ENCODE measurements at regions not wholly inside any gene's neighbourhood (a gene's known extent, or its start where the extent isn't known, plus 50 kb on each side); places are given as distances from the start of the nearest gene placed in this dataset.

GRCh38 chr2:38192976-38193375 is 117.0 kb upstream of the CYP1B1 start:
- intact Hi-C loops (cut with micrococcal nuclease), result no loop called here
- H3K27ac Mint-ChIP-seq, result no peak overlapping the region
- no peak overlapping the region for H3K4me3 Mint-ChIP-seq
- no peak for DNase-seq
- no peaks in the 10 kb centered on the region for H3K36me3 Mint-ChIP-seq (ENCODE audit: low read depth)
- peaks cover 13% of the 10 kb centered on the region for H3K9me3 Mint-ChIP-seq
- peaks cover 1% of the 10 kb centered on the region for H3K27me3 Mint-ChIP-seq
- H3K4me1 Mint-ChIP-seq, result peaks cover 13% of the 10 kb centered on the region

DNA sequence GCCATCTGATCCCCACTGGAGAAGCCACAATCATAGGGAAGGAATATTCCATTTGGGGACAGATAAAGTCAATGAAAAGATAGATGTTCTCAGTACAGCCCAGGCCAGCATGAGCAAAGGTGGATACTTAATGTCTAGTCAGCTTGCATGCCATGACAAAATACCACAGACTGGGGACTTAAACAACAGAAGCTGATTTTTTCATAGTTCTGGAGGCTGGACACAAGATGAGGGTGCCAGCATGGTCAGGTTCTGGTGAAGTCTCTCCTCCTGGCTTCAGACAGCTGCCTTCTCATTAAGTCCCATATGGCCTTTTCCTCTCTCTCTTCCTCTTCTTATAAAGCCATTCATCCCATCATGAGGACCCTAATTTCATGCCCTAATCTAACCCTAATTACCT is 116.1 kb upstream of the CYP1B1 start:
- no peak overlapping the region for H3K27ac Mint-ChIP-seq
- no peaks in the 10 kb centered on the region for H3K36me3 Mint-ChIP-seq (ENCODE audit: low read depth)

GRCh38 chr2:38191516-38191915 is 115.6 kb upstream of the CYP1B1 start:
- Mint-ChIP-seq H3K27ac (no peak overlapping the region), H3K4me1 (peaks cover 13% of the 10 kb centered on the region), H3K4me3 (no peak overlapping the region), H3K9me3 (peaks cover 13% of the 10 kb centered on the region), H3K36me3 (ENCODE audit: low read depth) (no peaks in the 10 kb centered on the region), H3K27me3 (peaks cover 6% of the 10 kb centered on the region)
- intact Hi-C loops (cut with micrococcal nuclease), result no loop called here
- DNase-seq, result no peak

More for the DNA sequence above, 116.1 kb upstream of the CYP1B1 start:
- H3K9me3 Mint-ChIP-seq, result peaks cover 13% of the 10 kb centered on the region
- peaks cover 13% of the 10 kb centered on the region for H3K4me1 Mint-ChIP-seq
- intact Hi-C loops (cut with micrococcal nuclease), result no loop called here
- DNase-seq, result no peak
- H3K4me3 Mint-ChIP-seq, result no peak overlapping the region
- H3K27me3 Mint-ChIP-seq, result peaks cover 4% of the 10 kb centered on the region

GRCh38 chr2:38190542-38191218 is 114.7 kb upstream of the CYP1B1 start:
- intact Hi-C loops (cut with micrococcal nuclease), result no loop called here
- Mint-ChIP-seq H3K36me3 (ENCODE audit: low read depth) (no peaks in the 10 kb centered on the region), H3K27me3 (peaks cover 9% of the 10 kb centered on the region), H3K4me3 (peak overlapping the region; percentile 1), H3K4me1 (peaks cover 17% of the 10 kb centered on the region), H3K27ac (no peak overlapping the region), H3K9me3 (peaks cover 17% of the 10 kb centered on the region)
- no peak for DNase-seq

DNA sequence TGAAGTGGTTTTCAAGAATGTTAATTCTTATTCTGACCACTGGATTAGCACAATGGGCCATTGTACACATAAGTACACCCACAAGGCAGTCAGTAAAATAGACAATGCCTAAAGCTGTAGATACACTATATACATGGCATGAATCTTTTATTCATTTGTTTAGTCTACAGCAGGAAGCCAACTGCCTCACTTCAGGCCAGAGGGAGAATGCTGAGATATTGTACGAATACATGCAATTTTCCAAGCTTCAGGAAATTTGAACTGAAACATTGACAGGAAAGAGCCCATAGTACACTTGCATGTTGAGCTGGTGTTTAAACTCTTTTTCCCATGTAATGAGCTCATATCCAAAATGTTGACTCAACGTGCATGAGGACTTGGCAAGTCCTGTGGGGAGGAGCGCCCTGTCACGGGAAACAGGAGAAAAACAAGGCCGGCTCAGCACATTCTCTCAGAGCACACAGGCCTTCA is 111.6 kb upstream of the CYP1B1 start:
- Mint-ChIP-seq H3K4me1 (peaks cover 23% of the 10 kb centered on the region), H3K27ac (no peak overlapping the region), H3K36me3 (ENCODE audit: low read depth) (no peaks in the 10 kb centered on the region), H3K4me3 (no peak overlapping the region), H3K27me3 (peaks cover 12% of the 10 kb centered on the region), H3K9me3 (peaks cover 20% of the 10 kb centered on the region)
- intact Hi-C loops (cut with micrococcal nuclease), result no loop called here
- DNase-seq, result no peak

GRCh38 chr2:38185012-38185491 is 109.1 kb upstream of the CYP1B1 start:
- H3K4me1 Mint-ChIP-seq, result peaks cover 14% of the 10 kb centered on the region
- peaks cover 15% of the 10 kb centered on the region for H3K27me3 Mint-ChIP-seq
- no peak overlapping the region for H3K4me3 Mint-ChIP-seq
- no peak overlapping the region for H3K27ac Mint-ChIP-seq
- intact Hi-C loops (cut with micrococcal nuclease), result loop anchor here (2.0 kb wide), 1 partner anchor 78 kb away; no protein-coding TSS in a partner anchor
- H3K9me3 Mint-ChIP-seq, result peaks cover 12% of the 10 kb centered on the region
- no peak for DNase-seq
- H3K36me3 Mint-ChIP-seq (ENCODE audit: low read depth), result no peaks in the 10 kb centered on the region

GRCh38 chr2:38182492-38183003 is 106.6 kb upstream of the CYP1B1 start:
- H3K27ac Mint-ChIP-seq, result no peak overlapping the region
- peaks cover 13% of the 10 kb centered on the region for H3K9me3 Mint-ChIP-seq
- H3K4me3 Mint-ChIP-seq, result no peak overlapping the region

GRCh38 chr2:38181806-38182491 is 106.0 kb upstream of the CYP1B1 start:
- Mint-ChIP-seq H3K9me3 (peaks cover 13% of the 10 kb centered on the region), H3K27me3 (peaks cover 21% of the 10 kb centered on the region), H3K36me3 (ENCODE audit: low read depth) (no peaks in the 10 kb centered on the region), H3K4me1 (peaks cover 17% of the 10 kb centered on the region), H3K27ac (no peak overlapping the region), H3K4me3 (no peak overlapping the region)
- no peak for DNase-seq
- intact Hi-C loops (cut with micrococcal nuclease), result no loop called here

More at GRCh38 chr2:38182492-38183003, 106.6 kb upstream of the CYP1B1 start:
- Mint-ChIP-seq H3K4me1 (peaks cover 17% of the 10 kb centered on the region), H3K27me3 (peaks cover 24% of the 10 kb centered on the region), H3K36me3 (ENCODE audit: low read depth) (no peaks in the 10 kb centered on the region)
- DNase-seq, result no peak
- intact Hi-C loops (cut with micrococcal nuclease), result no loop called here

DNA sequence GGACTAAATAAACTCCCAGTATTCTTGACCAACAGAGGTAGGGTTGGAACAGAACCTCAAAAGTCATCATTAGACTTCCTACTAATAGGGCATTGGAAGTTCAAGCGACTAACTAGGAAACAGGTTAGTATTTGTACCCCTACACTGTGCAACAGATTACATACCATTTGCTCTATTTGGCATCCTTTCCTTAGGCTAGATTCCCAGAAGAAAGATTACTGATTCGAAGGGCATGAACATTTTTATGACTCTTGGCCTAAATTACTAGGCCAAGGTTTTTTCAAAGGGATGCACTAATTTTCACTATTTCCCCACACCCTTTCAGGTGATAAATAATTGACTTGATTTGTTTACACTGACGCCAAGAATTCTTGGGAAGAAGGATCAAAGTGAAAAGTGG is 104.8 kb upstream of the CYP1B1 start:
- H3K4me3 Mint-ChIP-seq, result no peak overlapping the region
- peaks cover 10% of the 10 kb centered on the region for H3K9me3 Mint-ChIP-seq
- no peak overlapping the region for H3K27ac Mint-ChIP-seq
- H3K4me1 Mint-ChIP-seq, result peaks cover 14% of the 10 kb centered on the region
- DNase-seq, result no peak
- H3K27me3 Mint-ChIP-seq, result peaks cover 20% of the 10 kb centered on the region
- H3K36me3 Mint-ChIP-seq (ENCODE audit: low read depth), result no peaks in the 10 kb centered on the region
- intact Hi-C loops (cut with micrococcal nuclease), result no loop called here

- Mint-ChIP-seq H3K4me1 (peaks cover 3% of the 10 kb centered on the region), H3K36me3 (ENCODE audit: low read depth) (no peaks in the 10 kb centered on the region), H3K4me3 (no peak overlapping the region), H3K27ac (no peak overlapping the region), H3K27me3 (peaks cover 24% of the 10 kb centered on the region), H3K9me3 (peaks cover 6% of the 10 kb centered on the region)
- DNase-seq, result no peak
- intact Hi-C loops (cut with micrococcal nuclease), result no loop called here
Measured at GRCh38 chr2:38178556-38179419, 102.8 kb upstream of the CYP1B1 start.

- no peak for DNase-seq
- Mint-ChIP-seq H3K9me3 (peaks cover 6% of the 10 kb centered on the region), H3K36me3 (ENCODE audit: low read depth) (no peaks in the 10 kb centered on the region), H3K27me3 (peaks cover 24% of the 10 kb centered on the region), H3K4me3 (no peak overlapping the region), H3K4me1 (peaks cover 3% of the 10 kb centered on the region), H3K27ac (no peak overlapping the region)
- intact Hi-C loops (cut with micrococcal nuclease), result no loop called here
Measured at GRCh38 chr2:38178119-38178518, 102.2 kb upstream of the CYP1B1 start.

- peaks cover 29% of the 10 kb centered on the region for H3K27me3 Mint-ChIP-seq
- H3K27ac Mint-ChIP-seq, result no peak overlapping the region
- no peak for DNase-seq
- intact Hi-C loops (cut with micrococcal nuclease), result no loop called here
- peaks cover 3% of the 10 kb centered on the region for H3K4me1 Mint-ChIP-seq
- H3K4me3 Mint-ChIP-seq, result no peak overlapping the region
- H3K9me3 Mint-ChIP-seq, result peaks cover 6% of the 10 kb centered on the region
- no peaks in the 10 kb centered on the region for H3K36me3 Mint-ChIP-seq (ENCODE audit: low read depth)
Measured at GRCh38 chr2:38176619-38177021, 100.7 kb upstream of the CYP1B1 start.

- peaks cover 28% of the 10 kb centered on the region for H3K27me3 Mint-ChIP-seq
- no peak overlapping the region for H3K27ac Mint-ChIP-seq
- peaks cover 6% of the 10 kb centered on the region for H3K9me3 Mint-ChIP-seq
- no peaks in the 10 kb centered on the region for H3K36me3 Mint-ChIP-seq (ENCODE audit: low read depth)
- H3K4me3 Mint-ChIP-seq, result no peak overlapping the region
- peaks cover 3% of the 10 kb centered on the region for H3K4me1 Mint-ChIP-seq
- no peak for DNase-seq
- intact Hi-C loops (cut with micrococcal nuclease), result no loop called here
Measured at GRCh38 chr2:38174646-38175423, 98.9 kb upstream of the CYP1B1 start.

Data from activated CD4-positive, alpha-beta T cell treated with anti-CD3 and anti-CD28 coated beads, Interleukin-2, amount 10 ng/mL, durations not matched to agents 24 days and 14 days (primary cell).